ENCODE measurements at regions not wholly inside any gene's neighbourhood (a gene's known extent, or its start where the extent isn't known, plus 50 kb on each side); places are given as distances from the start of the nearest gene placed in this dataset.
"Not testable (repeated sequence)": the region's sequence is repeated elsewhere in the genome, so short reads cannot be mapped to it uniquely, and the experiment has no call there.

DNA sequence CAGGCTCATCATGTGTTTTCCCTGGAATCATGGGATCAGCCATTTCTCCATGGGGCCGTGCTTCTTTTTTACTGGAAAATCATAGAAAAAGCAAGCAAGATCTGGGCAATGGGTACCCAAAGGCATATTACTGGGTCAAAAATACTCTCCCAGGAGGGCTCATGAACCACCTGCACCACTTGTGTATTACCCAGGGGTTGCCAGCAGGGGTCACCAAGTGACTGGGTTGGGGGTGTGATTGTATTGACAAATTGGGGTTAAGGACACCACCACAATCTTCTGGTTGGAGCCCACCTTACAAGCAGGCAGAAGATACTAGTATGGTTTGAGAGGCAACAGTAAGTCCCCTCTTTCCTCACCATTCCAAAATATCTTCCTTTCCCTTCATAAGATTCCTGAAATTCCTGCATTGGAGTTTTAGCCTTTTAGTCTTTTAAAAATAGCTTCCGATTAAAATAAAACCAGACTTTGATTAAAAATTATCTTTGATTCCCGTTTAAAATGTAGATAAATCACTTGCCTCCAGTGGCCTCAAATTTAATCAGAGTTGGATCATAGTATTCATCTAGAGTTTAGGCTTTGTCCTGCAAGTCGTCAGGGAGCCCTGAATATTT lies 603.3 kb downstream of the KIF4B start:
- no peak for DNase-seq (ENCODE audit: low spot score)

DNA sequence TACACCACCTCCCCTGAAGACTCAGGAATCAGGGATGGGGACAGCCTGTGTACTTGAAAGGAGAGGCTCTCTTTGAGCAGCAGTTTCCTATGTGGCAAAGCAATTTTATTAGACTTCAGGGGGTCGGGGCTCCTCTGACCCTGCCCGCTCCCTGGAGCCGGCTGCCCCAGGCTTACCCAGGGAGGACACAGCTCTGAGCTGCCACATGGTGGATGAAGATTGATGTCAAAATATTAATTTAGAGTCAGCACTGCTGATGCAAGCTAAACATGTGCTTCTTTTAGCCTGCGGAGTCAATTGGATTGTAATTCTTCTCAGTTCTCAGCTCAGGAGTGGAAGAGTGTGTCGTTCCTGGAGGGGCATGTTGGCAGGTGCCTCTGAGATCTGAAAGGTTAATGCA lies 606.1 kb downstream of the KIF4B start:
- DNase-seq (ENCODE audit: low spot score): no peak

DNA sequence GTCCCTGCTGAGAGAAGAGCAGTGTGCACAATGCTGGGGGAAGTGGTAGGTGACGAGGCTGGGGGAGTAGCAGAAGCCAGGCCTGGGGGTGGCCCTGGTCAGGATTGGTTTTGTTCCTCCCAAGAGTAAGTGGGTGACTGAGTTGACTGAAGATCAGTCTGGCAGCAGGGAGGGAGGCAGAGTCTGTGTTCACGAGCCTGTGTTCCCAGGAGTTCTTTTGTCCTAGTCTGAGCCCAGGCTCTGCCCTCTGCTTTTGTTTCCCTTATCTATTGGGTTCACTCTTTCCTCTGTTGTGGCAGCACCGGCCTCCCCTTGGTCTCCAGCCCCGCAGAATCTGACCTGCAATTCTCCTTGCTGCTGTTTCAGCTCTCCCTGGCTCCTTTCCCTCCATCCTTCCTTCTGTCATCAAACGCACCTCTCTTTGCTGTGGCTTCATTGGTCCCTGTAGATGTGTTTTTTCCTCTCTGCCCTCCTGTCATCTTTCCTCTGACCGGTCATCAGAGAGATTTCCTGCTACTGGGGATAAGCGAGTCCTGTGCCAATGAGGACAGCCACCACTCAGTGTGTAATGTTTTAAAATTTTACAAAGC lies 607.4 kb downstream of the KIF4B start:
- no peak for DNase-seq (ENCODE audit: low spot score)

DNA sequence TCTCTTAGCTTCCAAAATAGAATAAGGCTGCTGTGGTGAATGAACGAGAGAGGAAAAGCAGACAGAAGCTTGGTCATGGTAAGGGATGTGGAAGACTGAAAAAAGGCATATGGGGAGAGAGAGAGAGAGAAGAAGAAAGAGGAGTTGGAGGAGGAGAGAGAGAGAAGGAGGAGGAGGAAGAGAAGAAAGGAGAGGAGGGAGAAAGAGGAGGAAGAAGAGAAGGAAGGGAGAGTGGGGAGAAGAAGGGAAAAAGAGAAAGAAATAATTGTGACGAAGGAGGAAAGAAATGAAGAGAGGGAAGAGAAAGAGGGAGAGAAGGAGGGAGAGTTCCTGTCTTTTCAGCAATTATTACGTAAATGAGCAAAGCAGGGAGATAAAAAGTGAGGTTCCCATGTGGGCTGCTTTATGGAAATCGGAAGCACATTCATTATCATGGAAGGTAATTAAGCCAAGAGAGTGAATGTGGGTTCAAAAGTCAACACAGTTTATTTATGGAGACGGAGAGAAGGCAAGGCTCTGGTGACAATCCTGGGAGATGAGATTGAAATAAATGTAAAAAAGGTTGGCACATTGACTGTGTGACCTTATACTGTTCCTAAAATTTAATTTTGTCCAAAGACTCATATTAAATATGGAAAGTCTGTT lies 611.2 kb downstream of the KIF4B start:
- no peak for DNase-seq (ENCODE audit: low spot score)

- DNase-seq (ENCODE audit: low spot score): no peak
Measured at GRCh38 chr5:155625315-155625714, 611.8 kb downstream of the KIF4B start.

- DNase-seq (ENCODE audit: low spot score): no peak
Measured at GRCh38 chr5:155625897-155626543, 612.5 kb downstream of the KIF4B start.

DNA sequence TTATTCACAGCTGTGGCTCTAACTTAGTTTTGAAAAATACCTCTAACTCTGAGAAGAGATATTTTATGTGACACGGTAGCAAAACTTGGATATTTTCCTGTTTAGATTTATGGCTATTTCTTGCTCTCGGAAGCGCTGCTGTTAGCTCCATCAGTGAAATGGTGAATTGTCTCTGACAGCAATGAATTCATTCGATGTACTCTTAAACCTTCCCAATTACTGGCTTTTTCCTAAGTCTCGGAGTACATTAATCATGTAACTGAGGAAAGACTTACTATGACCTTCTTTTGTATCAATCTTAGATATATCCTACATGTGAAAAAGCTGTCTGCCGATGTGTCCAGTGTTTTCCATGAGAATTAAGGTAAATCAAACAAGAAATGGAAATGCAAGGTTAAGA lies 613.0 kb downstream of the KIF4B start:
- no peak for DNase-seq (ENCODE audit: low spot score)

- DNase-seq (ENCODE audit: low spot score): no peak
Measured at GRCh38 chr5:155628346-155628745, 614.8 kb downstream of the KIF4B start.

- no peak for DNase-seq (ENCODE audit: low spot score)
Measured at GRCh38 chr5:155629597-155629996, 616.0 kb downstream of the KIF4B start.

DNA sequence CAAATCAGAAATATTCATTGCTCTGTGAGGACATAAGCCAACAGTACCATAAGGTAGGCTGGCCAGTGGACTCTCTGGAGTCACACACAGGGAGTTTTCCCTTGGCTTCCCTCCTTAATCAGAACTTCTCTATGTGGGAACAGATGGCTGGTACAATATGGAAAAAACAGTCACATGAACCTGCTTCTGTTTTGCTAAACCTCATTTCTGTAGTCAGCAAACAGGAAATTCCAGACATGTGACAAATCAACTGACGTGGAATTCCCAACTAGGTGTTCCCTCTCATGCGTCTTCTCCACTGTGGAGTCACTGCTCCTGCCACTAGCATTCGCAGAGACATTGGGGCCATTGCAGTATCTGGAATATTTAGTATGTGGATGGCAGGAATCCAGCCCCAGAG lies 617.6 kb downstream of the KIF4B start:
- no peak for DNase-seq (ENCODE audit: low spot score)

GRCh38 chr5:155633338-155633957 lies 619.9 kb downstream of the KIF4B start:
- no peak for DNase-seq (ENCODE audit: low spot score)

DNA sequence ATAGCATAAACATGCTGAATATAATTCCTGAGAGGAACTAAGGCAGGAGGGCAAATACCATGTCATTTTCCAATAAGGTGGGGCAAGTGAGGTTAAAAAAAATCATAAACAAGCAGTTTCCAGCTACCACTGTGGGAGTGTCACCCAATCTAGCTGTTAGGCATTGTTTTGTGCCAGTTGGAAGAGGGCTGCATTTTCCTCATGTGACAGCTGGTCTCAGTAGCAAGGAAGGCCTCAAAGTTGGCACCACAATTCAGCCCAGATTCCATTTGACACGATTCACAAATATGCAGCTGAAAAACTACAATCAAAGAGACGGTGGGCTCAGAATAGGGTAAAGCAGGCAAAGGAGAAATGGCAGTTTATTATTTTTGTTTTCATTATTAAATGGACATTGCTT lies 636.1 kb downstream of the KIF4B start:
- DNase-seq (ENCODE audit: low spot score): no peak

- DNase-seq (ENCODE audit: low spot score): no peak
Measured at GRCh38 chr5:155655569-155655968, 642.0 kb downstream of the KIF4B start.

GRCh38 chr5:155661859-155662258 lies 648.3 kb downstream of the KIF4B start:
- no peak for DNase-seq (ENCODE audit: low spot score)

DNA sequence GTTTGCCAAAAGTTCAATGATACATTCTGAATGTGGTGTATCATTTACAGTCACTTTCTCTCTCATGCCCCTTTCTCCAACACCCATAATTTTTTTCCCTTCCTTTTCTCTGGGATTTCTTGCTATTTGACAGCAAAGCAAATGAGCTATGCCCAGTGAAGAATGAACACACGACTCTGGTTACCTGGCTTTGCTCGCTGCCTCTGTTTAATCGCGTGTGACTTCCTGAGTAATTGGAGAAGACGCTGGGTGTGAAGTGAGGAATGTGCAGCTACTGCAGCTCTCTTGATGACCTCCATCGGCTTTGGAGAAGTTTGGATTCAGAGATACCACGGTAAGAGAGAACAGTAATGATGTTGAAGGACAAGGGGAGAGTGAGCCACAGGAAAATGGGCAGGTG lies 651.8 kb downstream of the KIF4B start:
- no peak for DNase-seq (ENCODE audit: low spot score)

DNA sequence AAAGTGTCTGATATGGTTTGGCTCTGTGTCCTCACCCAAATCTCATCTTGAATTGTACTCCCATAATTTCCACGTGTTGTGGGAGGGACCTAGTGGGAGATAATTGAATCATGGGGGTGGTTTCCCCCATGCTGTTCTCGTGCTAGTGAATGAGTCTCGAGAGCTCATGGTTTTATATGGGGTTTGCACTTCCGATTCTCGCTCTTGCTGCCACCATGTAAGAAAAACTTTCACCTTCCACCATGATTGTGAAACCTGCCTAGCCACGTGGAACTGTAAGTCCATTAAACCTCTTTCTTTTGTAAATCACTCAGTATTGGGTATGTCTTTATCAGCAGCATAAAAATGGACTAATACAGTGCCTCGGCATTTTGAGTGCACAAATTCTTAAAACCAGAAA lies 655.0 kb upstream of the SGCD start:
- not testable (repeated sequence) for DNase-seq (ENCODE audit: low spot score)

DNA sequence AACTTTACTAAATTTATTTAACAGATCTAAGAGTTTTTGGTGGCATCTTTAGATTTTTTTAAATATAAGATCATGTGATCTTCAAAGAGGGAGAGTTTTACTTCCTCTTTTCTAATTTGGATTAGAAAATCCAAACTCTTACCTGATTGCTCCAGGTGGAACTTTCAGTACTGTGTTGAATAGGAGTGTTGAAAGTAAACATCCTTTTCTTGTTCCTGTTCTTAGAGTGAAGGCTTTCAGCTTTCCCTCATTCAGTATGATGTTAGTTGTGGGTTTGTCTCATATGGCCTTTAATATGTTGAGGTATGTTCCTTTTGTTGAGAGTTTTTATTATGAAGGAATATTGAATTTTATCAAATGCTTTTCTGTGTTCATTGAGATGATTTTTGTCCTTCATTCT lies 650.0 kb upstream of the SGCD start:
- DNase-seq (ENCODE audit: low spot score): no peak

DNA sequence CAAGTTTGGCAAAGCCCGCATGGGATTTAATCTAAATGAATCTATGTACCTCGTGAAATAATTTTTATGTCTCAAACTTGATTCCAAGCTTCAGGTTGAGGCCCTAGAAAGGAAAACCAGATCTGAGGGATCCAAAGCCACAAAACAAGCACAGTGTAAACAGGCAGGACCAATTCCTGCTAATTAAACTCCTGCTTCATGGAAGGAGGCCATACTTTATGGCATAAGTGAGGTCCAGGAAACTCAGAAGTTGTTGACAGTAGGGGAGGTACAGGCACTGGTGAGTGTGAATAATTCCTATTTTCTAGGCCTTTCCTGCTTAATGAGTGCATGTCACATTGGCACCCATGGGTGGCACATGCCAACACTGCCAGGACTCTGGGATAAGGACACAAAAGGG lies 648.6 kb upstream of the SGCD start:
- no peak for DNase-seq (ENCODE audit: low spot score)

DNA sequence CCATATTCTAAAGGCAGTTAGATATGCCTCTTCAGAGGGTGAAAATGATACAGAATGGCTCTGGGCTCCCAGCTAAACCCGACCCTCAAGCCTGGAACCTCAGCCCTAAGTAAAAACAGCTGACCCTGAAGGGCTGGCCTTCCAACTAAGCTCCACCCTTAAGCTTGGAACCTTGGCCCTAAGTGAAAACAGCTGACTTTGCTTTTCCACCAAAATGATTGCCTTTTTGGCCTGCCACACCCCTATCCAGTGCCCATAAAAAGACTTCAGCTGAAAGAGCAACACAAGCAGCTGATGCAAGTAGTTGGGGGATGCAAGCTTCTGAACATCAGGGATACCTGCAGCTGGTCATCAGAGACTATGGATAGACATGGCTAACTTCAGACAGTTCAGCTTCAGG lies 647.4 kb upstream of the SGCD start:
- DNase-seq (ENCODE audit: low spot score): no peak

DNA sequence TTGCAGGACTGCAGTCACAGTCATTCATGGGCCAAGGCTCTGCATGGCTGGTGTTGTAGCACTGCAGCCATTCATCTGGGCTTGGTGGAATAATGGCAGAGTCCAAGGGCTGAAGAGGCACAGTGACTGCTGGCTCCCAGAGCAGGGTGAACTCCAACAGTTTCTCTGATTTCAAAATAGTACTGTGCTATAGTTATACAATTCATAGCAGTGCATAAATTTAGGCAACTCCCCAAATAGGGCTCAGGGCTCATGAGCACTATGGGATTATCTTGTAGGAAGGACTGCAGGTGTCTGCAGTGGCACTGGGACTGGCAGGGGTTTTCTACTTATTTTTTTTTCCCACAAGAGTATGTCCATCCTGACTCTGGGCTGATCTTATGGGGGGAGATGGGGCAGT lies 642.5 kb upstream of the SGCD start:
- no peak for DNase-seq (ENCODE audit: low spot score)

DNA sequence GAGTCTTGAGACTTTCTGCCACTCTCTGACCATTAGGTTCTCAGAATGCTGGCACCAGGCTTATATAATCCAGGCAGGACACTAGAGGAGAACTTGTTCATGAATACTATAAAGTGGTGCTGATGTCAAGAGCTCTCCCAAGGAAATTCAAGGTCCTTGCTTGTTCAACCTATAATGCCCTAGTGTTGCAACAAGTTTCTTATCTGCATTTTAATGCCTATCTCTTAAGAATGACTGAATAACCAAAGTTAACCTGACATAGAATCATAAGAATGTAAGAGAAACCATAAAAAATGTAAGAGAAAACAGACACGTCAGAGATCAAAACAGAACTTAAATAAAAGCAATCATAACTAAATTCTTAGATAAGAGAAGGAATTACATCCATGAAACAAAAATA lies 640.8 kb upstream of the SGCD start:
- DNase-seq (ENCODE audit: low spot score): no peak

- DNase-seq (ENCODE audit: low spot score): no peak
Measured at GRCh38 chr5:155689406-155689805, 637.6 kb upstream of the SGCD start.

DNA sequence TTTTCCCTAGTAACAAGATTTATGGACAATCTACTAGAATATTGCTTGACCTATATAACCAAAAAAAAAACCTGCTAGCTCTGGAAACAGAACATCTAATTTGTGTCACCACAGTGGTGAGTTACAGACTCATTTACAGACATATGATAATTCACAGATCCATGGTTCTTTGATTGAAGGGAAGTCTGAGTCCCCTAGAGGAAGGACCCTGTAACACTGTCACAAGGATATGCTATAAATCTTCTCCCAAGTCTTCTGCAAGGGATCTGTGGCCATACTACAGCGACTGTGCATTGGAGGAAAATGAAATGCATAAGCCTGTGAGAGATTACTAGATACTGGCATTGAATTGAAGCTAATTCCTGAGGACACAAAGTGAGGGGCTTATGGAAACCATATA lies 630.6 kb upstream of the SGCD start:
- no peak for DNase-seq (ENCODE audit: low spot score)

Measured in ureter (tissue), 1 donor.